Activated naive CD4-positive, alpha-beta T cell treated with anti-CD3 and anti-CD28 coated beads, Interleukin-2, amount 10 ng/mL, durations not matched to agents 7 days and 5 days (primary cell): ENCODE measurements at regions not wholly inside any gene's neighbourhood (a gene's known extent, or its start where the extent isn't known, plus 50 kb on each side); places are given as distances from the start of the nearest gene placed in this dataset.

Experiments
- CTCF ChIA-PET: fragments of 350-600 bp; sonication (Branson Sonifier 250); formaldehyde crosslinking; loops from one replicate; lab custom pipeline; 2021; ENCODE audit warnings: antibody characterized with exemption; lab: Charles Lee
- DNase-seq: peaks from one replicate; pipeline ENCODE4 v3.0.0-alpha.2; 2020
- H3K27ac Mint-ChIP-seq: one replicate; pipeline ENCODE4 v1.8.0; 2021; ENCODE audit warnings: mild to moderate bottlenecking, moderate library complexity, mixed read lengths
- H3K27me3 Mint-ChIP-seq: one replicate; pipeline ENCODE4 v1.8.0; 2021; ENCODE audit warnings: mild to moderate bottlenecking, mixed read lengths
- H3K36me3 Mint-ChIP-seq: one replicate; pipeline ENCODE4 v1.8.0; 2021; ENCODE audit warnings: mixed read lengths
- H3K4me1 Mint-ChIP-seq: one replicate; pipeline ENCODE4 v1.8.0; 2021; ENCODE audit warnings: mixed read lengths
- H3K4me3 Mint-ChIP-seq: one replicate; pipeline ENCODE4 v1.8.0; 2021; ENCODE audit warnings: mild to moderate bottlenecking, moderate library complexity, mixed read lengths
- H3K9me3 Mint-ChIP-seq: one replicate; pipeline ENCODE4 v1.8.0; 2021; ENCODE audit warnings: mixed read lengths

DNA sequence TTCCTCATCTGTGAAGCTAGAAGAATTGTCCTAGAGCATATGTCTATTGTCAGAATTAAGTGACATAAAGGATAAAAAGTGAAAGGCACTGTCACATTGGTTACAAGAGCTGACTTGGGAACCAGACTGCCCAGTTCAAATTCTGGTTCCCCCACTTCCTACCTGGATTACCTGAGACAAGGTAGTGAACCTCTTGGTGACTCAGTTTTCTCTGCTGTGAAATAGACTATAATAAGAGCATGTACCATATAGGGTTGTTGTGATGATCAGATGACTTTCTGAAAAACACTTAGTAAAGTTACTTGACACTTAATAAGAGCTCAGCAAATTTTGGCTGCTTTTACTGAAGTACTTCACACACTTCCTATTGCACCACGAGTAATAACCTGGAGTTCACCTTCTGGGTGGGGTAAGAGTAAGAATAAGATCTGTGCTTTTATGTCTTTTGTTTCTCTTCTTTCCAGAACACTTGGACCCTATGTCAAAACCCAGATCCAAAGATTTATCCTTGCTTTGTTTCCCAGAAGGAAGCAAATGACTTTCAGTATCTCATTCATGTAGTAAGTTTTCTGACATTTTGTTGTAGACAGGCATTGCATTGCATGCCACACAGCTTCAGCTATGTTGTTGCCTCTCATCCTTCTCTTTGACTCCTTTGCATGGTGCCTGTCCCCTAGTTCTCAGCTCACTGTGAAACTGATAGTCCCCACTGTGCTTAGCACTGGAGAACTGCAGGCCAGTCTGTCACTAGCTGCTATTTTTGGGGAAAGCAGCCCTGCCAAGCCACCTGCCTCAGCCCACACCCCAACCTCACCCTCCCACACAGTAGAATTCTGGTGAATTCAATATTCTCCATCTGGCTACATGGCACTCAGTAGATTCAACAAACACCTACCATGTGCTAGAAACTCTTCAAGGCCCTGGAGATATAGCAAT is 121.8 kb upstream of the POU2AF2 start:
- no peak for DNase-seq
- Mint-ChIP-seq H3K36me3 (no peaks in the 10 kb centered on the region), H3K27me3 (peaks cover 4% of the 10 kb centered on the region), H3K9me3 (no peaks in the 10 kb centered on the region), H3K4me3 (no peak overlapping the region), H3K4me1 (no peaks in the 10 kb centered on the region), H3K27ac (no peak overlapping the region)
- CTCF ChIA-PET, result no interaction called here

DNA sequence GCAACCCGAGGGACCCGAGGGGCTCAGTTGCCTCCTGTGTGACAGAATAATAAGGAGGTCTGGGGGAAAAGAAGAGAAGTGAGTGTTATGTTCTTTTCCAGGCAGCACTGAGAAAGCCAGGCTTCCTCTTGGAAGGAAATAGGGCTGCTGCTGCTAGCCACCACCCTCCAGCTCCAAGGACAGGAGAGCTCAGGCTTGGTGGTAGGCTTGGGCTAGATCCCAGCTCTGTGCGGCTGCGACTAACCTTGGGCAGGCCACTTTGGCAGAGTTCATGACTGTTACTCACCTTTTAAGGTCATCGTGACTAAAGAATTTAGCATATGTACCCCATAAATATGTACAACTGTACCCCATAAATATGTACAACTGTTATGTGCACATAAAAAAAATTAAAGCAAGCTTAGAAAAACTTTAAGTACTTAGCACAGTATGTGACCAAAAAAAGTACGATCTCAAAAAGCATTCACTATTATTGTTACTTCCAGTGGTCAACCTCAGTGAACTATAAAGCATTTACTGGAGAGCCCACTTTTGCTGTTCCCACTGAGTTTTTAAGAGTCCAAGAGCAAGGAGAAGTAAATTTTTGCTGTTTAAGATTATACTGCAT is 124.7 kb upstream of the POU2AF2 start:
- Mint-ChIP-seq H3K4me3 (no peak overlapping the region), H3K4me1 (no peaks in the 10 kb centered on the region), H3K27me3 (peaks cover 4% of the 10 kb centered on the region), H3K36me3 (no peaks in the 10 kb centered on the region), H3K27ac (no peak overlapping the region), H3K9me3 (no peaks in the 10 kb centered on the region)
- DNase-seq, result no peak
- CTCF ChIA-PET, result no interaction called here

DNA sequence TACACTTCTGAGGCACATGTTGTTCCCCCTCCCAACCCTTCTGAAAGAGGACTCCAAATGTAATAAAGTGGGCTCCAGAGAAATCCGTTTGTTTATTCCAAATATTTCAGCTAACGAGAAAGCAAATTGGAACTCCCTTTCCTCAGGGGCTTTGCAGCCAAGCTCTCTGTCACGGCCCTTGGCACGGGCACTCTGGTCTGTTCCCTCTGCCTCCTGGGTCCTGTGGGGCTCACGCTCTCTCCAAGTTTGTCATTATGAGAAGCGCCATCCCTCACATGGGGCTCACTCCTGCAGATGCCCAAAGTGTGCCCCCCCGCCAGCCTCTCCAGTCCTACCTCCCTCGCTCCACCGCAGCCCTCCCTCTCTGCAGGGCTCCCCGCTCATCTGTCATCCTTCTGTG is 125.4 kb upstream of the POU2AF2 start:
- H3K36me3 Mint-ChIP-seq, result no peaks in the 10 kb centered on the region
- no peaks in the 10 kb centered on the region for H3K4me1 Mint-ChIP-seq
- H3K27ac Mint-ChIP-seq, result no peak overlapping the region
- H3K9me3 Mint-ChIP-seq, result no peaks in the 10 kb centered on the region
- no peak overlapping the region for H3K4me3 Mint-ChIP-seq
- CTCF ChIA-PET, result no interaction called here
- H3K27me3 Mint-ChIP-seq, result peaks cover 4% of the 10 kb centered on the region
- no peak for DNase-seq

DNA sequence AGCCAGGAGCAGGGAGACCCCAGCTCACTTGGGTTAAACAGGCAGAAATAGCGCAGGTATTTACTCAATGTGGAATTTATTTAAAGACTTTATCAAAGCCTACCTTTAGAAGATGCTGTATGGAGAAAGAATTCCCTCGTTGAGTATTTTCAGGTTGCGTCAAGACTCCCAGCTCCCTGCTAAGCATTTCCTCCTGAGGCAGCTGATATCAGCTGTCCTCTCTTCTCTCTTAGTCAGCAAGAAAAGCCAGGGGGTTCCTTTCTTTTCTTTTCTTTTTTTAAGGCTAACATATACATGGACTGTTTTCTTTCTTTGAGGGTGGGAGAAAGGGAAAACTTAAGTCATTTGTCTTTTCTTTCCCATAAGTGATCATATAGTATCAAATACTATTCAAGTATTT is 125.8 kb upstream of the POU2AF2 start:
- no peaks in the 10 kb centered on the region for H3K9me3 Mint-ChIP-seq
- H3K27me3 Mint-ChIP-seq, result peaks cover 4% of the 10 kb centered on the region
- CTCF ChIA-PET, result no interaction called here
- H3K36me3 Mint-ChIP-seq, result no peaks in the 10 kb centered on the region
- no peak overlapping the region for H3K4me3 Mint-ChIP-seq
- no peaks in the 10 kb centered on the region for H3K4me1 Mint-ChIP-seq
- no peak overlapping the region for H3K27ac Mint-ChIP-seq
- no peak for DNase-seq

DNA sequence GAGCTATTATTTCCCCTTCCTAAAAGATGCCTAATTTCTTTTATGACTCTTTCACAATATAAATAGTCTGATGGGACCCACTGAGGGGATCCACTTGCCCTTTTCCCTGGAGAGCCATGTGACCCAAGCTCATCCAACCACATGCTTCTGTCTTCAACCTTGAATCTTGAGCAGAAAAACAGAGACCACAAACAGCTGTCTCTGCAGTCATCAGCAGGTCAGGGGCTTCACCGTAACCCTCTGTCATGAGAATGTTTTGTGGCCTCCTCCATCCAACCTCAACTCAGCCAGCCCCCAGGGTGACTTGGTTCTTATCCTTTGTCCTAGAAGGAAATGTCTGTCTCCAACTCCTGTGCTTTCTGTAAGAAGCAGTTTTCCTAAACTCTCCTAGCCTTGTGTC is 129.6 kb upstream of the POU2AF2 start:
- no peak overlapping the region for H3K27ac Mint-ChIP-seq
- DNase-seq, result no peak
- CTCF ChIA-PET, result no interaction called here
- no peaks in the 10 kb centered on the region for H3K36me3 Mint-ChIP-seq
- H3K4me1 Mint-ChIP-seq, result no peaks in the 10 kb centered on the region
- H3K4me3 Mint-ChIP-seq, result no peak overlapping the region
- no peaks in the 10 kb centered on the region for H3K9me3 Mint-ChIP-seq
- H3K27me3 Mint-ChIP-seq, result peaks cover 4% of the 10 kb centered on the region

DNA sequence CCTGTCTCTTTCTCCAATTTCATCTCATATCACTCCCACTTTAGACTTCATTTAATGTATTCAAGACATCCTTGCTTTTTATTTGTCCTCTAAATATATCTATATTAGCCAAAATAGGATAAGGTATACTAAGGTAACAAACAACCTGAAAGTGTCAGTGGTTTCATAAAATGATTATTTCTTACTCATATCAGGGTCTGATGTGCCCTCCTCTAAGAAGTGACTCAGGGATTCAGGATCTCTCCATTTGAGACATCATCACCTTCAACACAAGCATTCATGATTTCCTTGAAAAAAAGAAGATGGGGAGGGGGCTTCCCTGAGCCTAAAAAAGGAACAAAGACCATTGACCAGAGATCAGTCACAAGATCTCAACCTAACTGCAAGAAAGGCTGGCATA is 131.4 kb upstream of the POU2AF2 start:
- no peaks in the 10 kb centered on the region for H3K9me3 Mint-ChIP-seq
- CTCF ChIA-PET, result no interaction called here
- H3K36me3 Mint-ChIP-seq, result no peaks in the 10 kb centered on the region
- H3K4me3 Mint-ChIP-seq, result no peak overlapping the region
- DNase-seq, result no peak
- H3K4me1 Mint-ChIP-seq, result no peaks in the 10 kb centered on the region
- no peaks in the 10 kb centered on the region for H3K27me3 Mint-ChIP-seq
- no peak overlapping the region for H3K27ac Mint-ChIP-seq

DNA sequence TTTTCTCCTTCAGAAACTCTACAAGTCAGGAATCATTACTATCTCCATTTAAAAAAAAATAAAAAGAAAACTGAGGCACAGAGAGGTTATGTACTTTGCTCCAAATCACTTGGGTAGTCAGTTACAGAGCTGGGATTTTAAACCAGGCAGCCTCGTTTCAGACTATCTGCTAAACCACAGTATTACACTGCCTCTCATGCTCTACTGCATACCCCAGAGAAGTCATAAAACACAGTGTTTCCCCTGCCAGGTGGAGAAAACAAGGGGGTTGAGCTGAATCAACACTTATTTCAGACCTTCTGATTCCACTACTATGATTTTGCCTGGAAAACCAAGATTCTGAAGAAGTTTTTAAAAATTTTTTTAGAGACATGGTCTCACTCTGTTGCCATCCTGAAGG is 132.9 kb upstream of the POU2AF2 start:
- Mint-ChIP-seq H3K4me3 (no peak overlapping the region), H3K27me3 (peaks cover 2% of the 10 kb centered on the region), H3K27ac (no peak overlapping the region), H3K9me3 (no peaks in the 10 kb centered on the region), H3K4me1 (no peaks in the 10 kb centered on the region), H3K36me3 (no peaks in the 10 kb centered on the region)
- no peak for DNase-seq
- CTCF ChIA-PET, result no interaction called here

DNA sequence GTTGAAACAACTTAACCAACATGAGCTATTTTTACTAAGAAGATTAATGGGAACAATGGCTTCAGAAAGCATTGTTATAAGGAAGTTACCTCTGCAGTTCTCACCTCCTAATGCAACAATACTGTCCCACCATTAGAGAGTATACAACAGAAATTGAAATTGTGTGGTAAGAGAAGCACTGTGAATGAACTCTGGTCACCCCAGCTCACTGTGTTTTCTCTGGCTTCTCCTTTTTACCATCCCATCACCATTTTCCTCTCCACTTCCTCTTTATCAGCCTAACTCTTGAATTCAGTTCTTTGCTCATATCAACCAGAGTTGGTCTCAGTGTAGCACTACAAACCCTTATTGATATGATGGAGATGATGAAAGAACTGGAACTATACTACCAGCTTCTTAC is 138.0 kb upstream of the POU2AF2 start:
- no peaks in the 10 kb centered on the region for H3K9me3 Mint-ChIP-seq
- CTCF ChIA-PET, result no interaction called here

DNA sequence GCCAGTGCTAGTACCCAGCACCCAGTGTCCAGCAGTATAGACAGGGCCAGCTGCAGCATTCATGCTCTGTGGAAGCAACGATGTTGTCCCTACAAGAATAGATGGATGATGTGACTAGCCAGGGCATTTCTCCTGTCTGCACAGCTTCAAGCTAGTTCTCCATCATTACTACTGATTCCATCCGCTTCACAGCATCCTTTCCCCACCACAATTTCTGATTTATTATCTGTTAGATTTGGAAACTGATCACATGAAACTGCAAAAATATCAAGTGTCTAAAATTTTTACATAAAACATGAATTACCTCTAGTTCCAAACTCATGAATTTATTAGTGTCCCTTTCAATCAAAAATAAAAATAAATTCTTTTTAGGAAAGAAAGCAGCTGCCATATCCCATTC is 138.9 kb upstream of the POU2AF2 start:
- CTCF ChIA-PET, result no interaction called here

More for the DNA sequence above, 138.0 kb upstream of the POU2AF2 start:
- H3K36me3 Mint-ChIP-seq, result no peaks in the 10 kb centered on the region
- no peak overlapping the region for H3K27ac Mint-ChIP-seq
- no peak overlapping the region for H3K4me3 Mint-ChIP-seq
- peaks cover 12% of the 10 kb centered on the region for H3K27me3 Mint-ChIP-seq
- H3K4me1 Mint-ChIP-seq, result no peaks in the 10 kb centered on the region
- no peak for DNase-seq

DNA sequence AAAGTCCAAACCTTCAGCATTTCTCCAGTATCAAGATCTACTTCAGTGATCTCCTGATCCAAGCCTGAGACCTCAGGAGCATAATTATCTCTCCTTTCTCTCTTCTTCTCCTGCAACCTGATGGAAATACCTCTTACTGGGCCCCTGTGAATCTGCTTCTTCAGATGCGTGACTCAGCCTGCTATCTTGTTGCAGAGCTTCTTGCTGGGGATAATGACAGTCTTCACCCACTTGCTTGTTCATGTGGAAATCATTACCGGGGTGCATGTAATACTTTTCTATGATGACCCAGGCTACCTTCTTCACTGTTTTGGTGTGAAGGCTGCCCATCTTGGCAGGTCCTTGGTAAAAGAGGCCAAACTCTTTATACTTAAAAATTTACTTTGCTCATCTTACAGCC is 140.0 kb upstream of the POU2AF2 start:
- Mint-ChIP-seq H3K4me1 (no peaks in the 10 kb centered on the region), H3K36me3 (no peaks in the 10 kb centered on the region), H3K4me3 (no peak overlapping the region), H3K27ac (no peak overlapping the region), H3K27me3 (peaks cover 19% of the 10 kb centered on the region), H3K9me3 (no peaks in the 10 kb centered on the region)
- CTCF ChIA-PET, result no interaction called here
- no peak for DNase-seq

More for the DNA sequence above, 138.9 kb upstream of the POU2AF2 start:
- no peaks in the 10 kb centered on the region for H3K9me3 Mint-ChIP-seq
- DNase-seq, result no peak
- peaks cover 15% of the 10 kb centered on the region for H3K27me3 Mint-ChIP-seq
- no peaks in the 10 kb centered on the region for H3K36me3 Mint-ChIP-seq
- H3K4me1 Mint-ChIP-seq, result no peaks in the 10 kb centered on the region
- no peak overlapping the region for H3K4me3 Mint-ChIP-seq
- H3K27ac Mint-ChIP-seq, result no peak overlapping the region

DNA sequence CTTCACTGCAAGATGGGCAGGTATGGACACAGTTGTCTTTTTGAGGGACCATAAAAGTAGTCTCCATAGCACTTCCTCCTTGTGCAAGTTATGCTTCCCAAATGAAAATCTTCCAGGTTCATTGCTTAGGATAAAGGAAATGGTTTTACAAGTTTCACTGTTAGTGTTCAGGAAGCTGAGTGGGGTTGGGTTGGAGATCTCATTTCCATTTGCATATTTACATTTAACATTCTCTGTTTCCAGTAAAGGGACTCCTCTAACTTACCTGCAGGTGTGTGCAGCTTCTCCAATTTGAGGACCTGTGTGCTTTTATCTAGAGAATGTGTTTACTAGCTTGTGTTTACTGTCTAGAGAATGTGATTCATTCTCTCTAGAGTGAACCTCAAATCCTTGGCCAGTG is 141.3 kb upstream of the POU2AF2 start:
- Mint-ChIP-seq H3K36me3 (no peaks in the 10 kb centered on the region), H3K4me1 (no peaks in the 10 kb centered on the region), H3K4me3 (no peak overlapping the region), H3K27ac (no peak overlapping the region), H3K27me3 (peaks cover 19% of the 10 kb centered on the region), H3K9me3 (no peaks in the 10 kb centered on the region)
- CTCF ChIA-PET, result no interaction called here
- no peak for DNase-seq

DNA sequence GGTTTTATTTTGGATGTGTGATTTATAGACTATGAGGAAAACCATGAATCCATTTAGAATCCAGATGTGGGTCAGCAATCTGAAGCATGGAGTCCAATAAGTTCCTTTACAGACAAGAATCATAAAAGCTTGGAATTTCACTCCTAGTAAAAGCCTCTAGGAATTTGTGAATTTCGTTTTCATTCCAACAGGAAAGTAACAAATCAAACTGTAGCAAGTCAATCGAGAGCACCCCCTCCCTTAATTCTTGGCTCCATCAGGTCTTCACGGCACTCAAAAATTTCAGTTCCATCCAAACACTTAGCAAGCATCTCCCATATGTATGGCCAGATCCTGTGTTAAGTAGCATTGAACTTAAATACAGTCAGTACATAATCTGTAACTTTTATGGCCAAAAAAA is 143.6 kb upstream of the POU2AF2 start:
- CTCF ChIA-PET, result no interaction called here

DNA sequence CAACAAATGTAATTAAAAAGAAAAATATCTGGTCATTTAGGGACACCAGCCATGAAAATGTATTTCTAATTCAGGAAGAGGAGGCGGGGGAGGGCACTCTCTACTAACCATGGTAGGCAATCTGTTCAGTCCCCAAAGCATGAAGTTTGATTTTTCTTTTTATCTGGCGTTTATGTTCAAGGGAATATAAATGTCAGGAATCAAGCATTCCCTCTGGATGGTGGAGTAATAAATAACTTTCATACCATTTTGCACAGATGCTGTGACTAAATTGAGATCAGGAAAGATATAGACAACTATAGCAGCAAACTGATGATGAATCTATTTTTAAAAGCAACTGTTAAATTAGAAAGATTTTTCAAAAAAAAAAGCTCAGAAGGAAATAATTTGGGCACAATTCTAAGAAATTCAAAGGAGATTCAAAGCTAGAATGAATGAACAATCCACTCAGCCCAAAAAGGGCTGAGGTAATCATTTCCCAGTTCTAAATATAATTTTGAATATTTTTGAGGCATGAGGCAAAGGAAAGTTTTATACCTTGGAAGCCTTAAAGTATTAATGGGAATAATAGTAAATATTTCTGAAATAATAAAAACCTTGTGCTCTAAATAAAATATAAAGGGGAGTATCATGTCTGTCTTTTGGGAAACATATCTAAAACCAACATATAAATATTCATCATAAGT is 146.4 kb upstream of the POU2AF2 start:
- H3K27me3 Mint-ChIP-seq, result peaks cover 13% of the 10 kb centered on the region
- H3K9me3 Mint-ChIP-seq, result no peaks in the 10 kb centered on the region
- no peak overlapping the region for H3K4me3 Mint-ChIP-seq
- H3K36me3 Mint-ChIP-seq, result no peaks in the 10 kb centered on the region
- CTCF ChIA-PET, result no interaction called here
- no peak overlapping the region for H3K27ac Mint-ChIP-seq
- no peaks in the 10 kb centered on the region for H3K4me1 Mint-ChIP-seq
- DNase-seq, result no peak

More for the DNA sequence above, 143.6 kb upstream of the POU2AF2 start:
- H3K27ac Mint-ChIP-seq, result no peak overlapping the region
- no peaks in the 10 kb centered on the region for H3K36me3 Mint-ChIP-seq
- no peak overlapping the region for H3K4me3 Mint-ChIP-seq
- DNase-seq, result no peak
- peaks cover 21% of the 10 kb centered on the region for H3K27me3 Mint-ChIP-seq
- no peaks in the 10 kb centered on the region for H3K4me1 Mint-ChIP-seq
- no peaks in the 10 kb centered on the region for H3K9me3 Mint-ChIP-seq

DNA sequence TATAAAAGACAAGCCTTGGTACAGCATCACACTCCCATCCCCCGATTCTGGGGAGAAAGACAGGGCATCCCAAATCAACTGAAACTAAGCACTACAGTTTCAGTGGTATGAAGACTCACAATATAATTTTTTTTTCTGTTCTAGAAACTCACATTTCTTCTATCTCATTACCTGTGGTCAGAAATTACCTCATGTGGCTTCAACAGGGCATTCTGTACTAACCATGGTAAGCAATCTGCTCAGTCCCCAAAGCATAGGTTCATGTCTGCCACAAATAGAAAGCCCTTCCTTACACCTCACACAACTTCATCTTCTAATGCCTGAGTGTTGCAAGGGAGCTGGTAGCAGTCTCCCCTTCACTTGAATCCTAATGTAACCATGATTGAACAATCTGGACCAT is 147.4 kb upstream of the POU2AF2 start:
- DNase-seq, result no peak
- Mint-ChIP-seq H3K4me3 (no peak overlapping the region), H3K36me3 (no peaks in the 10 kb centered on the region), H3K9me3 (no peaks in the 10 kb centered on the region), H3K27ac (no peak overlapping the region), H3K27me3 (peaks cover 13% of the 10 kb centered on the region), H3K4me1 (no peaks in the 10 kb centered on the region)
- CTCF ChIA-PET, result no interaction called here

DNA sequence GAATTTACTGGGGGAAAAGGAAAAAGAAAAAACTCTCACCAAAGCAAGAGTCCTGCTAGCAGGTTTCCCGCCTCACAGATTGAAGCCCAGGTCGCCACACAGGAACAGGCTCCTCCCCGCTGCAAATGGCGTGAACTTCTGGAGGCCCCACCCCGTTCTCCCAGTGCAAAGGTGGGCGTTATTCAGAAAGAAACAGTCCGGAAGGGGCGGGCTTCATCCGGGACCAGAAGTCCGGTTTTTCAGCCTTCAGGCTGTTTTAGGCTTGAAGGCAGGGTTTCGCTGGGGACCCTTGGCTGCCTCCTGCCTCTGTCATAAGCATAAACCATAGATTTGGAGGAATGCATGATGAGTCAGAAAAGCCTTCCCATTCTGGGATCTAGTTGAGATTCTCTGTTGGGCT is 148.3 kb upstream of the POU2AF2 start:
- no peak overlapping the region for H3K27ac Mint-ChIP-seq
- DNase-seq, result no peak
- H3K4me3 Mint-ChIP-seq, result no peak overlapping the region
- H3K4me1 Mint-ChIP-seq, result no peaks in the 10 kb centered on the region
- no peaks in the 10 kb centered on the region for H3K9me3 Mint-ChIP-seq
- H3K27me3 Mint-ChIP-seq, result peaks cover 13% of the 10 kb centered on the region
- no peaks in the 10 kb centered on the region for H3K36me3 Mint-ChIP-seq
- CTCF ChIA-PET, result no interaction called here
